ENCODE measurements at regions not wholly inside any gene's neighbourhood (a gene's known extent, or its start where the extent isn't known, plus 50 kb on each side); places are given as distances from the start of the nearest gene placed in this dataset.

- no peak for DNase-seq (ENCODE audit: low read depth, low spot score)
- ChIA-PET CTCF (interaction anchor here (1.1 kb wide), 1 partner anchor 9 kb away, joined by 3 read pairs; no protein-coding TSS in a partner anchor), POLR2A (no interaction called here)
- TF ChIP-seq CTCF (IDR thresholded peaks at IDR 0.05; ENCODE audit: insufficient read depth, low read length, missing control alignments): peak; percentile 34
- no peak overlapping the region for H3K4me3 ChIP-seq (ENCODE audit: low read depth, low read length)
These were observed 146.5 kb downstream of the ASB1 start for GRCh38 chr2:238573065-238573778.

DNA sequence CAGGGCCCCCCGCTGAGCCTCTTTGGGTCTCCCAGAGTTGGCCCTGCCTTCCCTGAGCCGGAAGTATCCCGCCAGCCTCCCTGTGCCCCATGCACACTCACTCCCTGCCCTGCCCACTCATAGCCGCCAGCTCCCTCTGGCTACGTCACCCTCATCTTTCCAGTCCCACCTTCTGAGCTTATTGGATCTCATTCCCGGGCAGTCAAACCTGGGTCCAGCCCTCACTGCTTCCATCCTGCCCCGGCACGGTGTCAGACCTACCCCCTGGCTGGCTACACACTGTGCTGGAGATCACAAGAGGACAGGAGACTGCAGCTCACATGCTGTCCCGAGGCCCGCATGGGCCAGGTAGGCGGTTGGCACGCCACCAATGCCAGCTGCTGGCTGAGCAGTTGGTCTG is 147.2 kb downstream of the ASB1 start:
- H3K4me3 ChIP-seq (ENCODE audit: low read depth, low read length): no peak overlapping the region
- POLR2A ChIA-PET: no interaction called here
- DNase-seq (ENCODE audit: low read depth, low spot score): no peak
- TF ChIP-seq CTCF (IDR thresholded peaks at IDR 0.05; ENCODE audit: insufficient read depth, low read length, missing control alignments): no peak
- CTCF ChIA-PET: interaction anchor here (1.1 kb wide), 1 partner anchor 10 kb away, joined by 3 read pairs; no protein-coding TSS in a partner anchor

- no peak for DNase-seq (ENCODE audit: low read depth, low spot score)
- ChIA-PET CTCF (interaction anchor here (1.1 kb wide), 1 partner anchor 11 kb away, joined by 3 read pairs; no protein-coding TSS in a partner anchor), POLR2A (no interaction called here)
- TF ChIP-seq CTCF (IDR thresholded peaks at IDR 0.05; ENCODE audit: insufficient read depth, low read length, missing control alignments): no peak
- no peak overlapping the region for H3K4me3 ChIP-seq (ENCODE audit: low read depth, low read length)
These were observed 148.0 kb downstream of the ASB1 start for GRCh38 chr2:238574490-238575271.

- ChIA-PET POLR2A (no interaction called here), CTCF (interaction anchor here (1.8 kb wide), 1 partner anchor 63 kb away, joined by 6 read pairs; no protein-coding TSS in a partner anchor)
- no peak overlapping the region for H3K4me3 ChIP-seq (ENCODE audit: low read depth, low read length)
- DNase-seq (ENCODE audit: low read depth, low spot score): no peak
- TF ChIP-seq CTCF (IDR thresholded peaks at IDR 0.05; ENCODE audit: insufficient read depth, low read length, missing control alignments): no peak
These were observed 149.9 kb downstream of the ASB1 start for GRCh38 chr2:238576674-238577073.

- DNase-seq (ENCODE audit: low read depth, low spot score): no peak
- POLR2A ChIA-PET: no interaction called here
- no peak for TF ChIP-seq CTCF (IDR thresholded peaks at IDR 0.05; ENCODE audit: insufficient read depth, low read length, missing control alignments)
- H3K4me3 ChIP-seq (ENCODE audit: low read depth, low read length): no peak overlapping the region
- CTCF ChIA-PET: no interaction called here
These were observed 151.5 kb downstream of the ASB1 start for GRCh38 chr2:238578256-238578655.

GRCh38 chr2:238580486-238580885 is 153.8 kb downstream of the ASB1 start:
- TF ChIP-seq CTCF (IDR thresholded peaks at IDR 0.05; ENCODE audit: insufficient read depth, low read length, missing control alignments): no peak
- no peak for DNase-seq (ENCODE audit: low read depth, low spot score)
- ChIA-PET POLR2A (no interaction called here), CTCF (no interaction called here)
- H3K4me3 ChIP-seq (ENCODE audit: low read depth, low read length): no peak overlapping the region
